Mesodermal cell (in vitro differentiated cells): ENCODE measurements at regions not wholly inside any gene's neighbourhood (a gene's known extent, or its start where the extent isn't known, plus 50 kb on each side); places are given as distances from the start of the nearest gene placed in this dataset.
"Not testable (repeated sequence)": the region's sequence is repeated elsewhere in the genome, so short reads cannot be mapped to it uniquely, and the experiment has no call there.

Source experiments
- H3K27ac ChIP-seq: 2 replicates; pipeline ENCODE4 v1.7.0; 2013; ENCODE audit warnings: mild to moderate bottlenecking, low read depth, low read length, moderate library complexity; ENCODE audit not compliant: severe bottlenecking
- H3K36me3 ChIP-seq: 2 replicates; pipeline ENCODE4 v1.7.1; 2013; ENCODE audit warnings: mild to moderate bottlenecking, low read length, moderate library complexity; ENCODE audit not compliant: control insufficient read depth, insufficient read depth
- H3K4me1 ChIP-seq: one replicate; pipeline ENCODE4 v1.7.1; 2013; ENCODE audit warnings: mild to moderate bottlenecking, low read length; ENCODE audit not compliant: insufficient read depth, control insufficient read depth, poor library complexity, severe bottlenecking
- H3K4me3 ChIP-seq: 2 replicates; pipeline ENCODE4 v1.7.0; 2013; ENCODE audit warnings: low read length, control low read depth, mild to moderate bottlenecking; ENCODE audit not compliant: insufficient read depth, poor library complexity, severe bottlenecking; ENCODE audit errors: extremely low read depth
- H3K9me3 ChIP-seq: 2 replicates; pipeline ENCODE4 v1.7.1; 2013; ENCODE audit warnings: mild to moderate bottlenecking, low read length, moderate library complexity; ENCODE audit not compliant: control insufficient read depth
- WGBS, 2 experiments: methylation state at CpG; one replicate each; pipeline ENCODE4 v1.1.5; 2013; ENCODE audit warnings: missing lambda C conversion rate in 2 of 2; ENCODE audit not compliant: insufficient coverage in 2 of 2; 5-methylcytosine and 5-hydroxymethylcytosine counted together

DNA sequence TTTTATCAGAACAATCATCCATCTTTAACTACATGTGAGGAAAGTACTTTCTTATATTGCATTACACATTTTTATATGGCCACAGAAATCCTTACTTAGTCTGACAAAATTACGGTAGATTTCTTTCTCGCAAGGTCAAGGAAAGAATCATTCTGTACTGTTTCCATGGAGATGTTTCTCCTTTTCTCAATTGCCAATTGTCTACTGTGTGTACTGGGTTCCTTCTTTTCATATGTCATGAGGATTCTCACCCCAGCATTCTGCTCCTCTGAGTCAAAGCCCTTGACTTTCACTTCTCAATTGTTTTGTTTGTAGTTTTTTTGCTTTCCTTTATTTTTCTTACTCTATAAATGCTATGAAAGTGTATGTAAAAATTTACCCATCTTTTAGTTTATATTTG, 99.3 kb upstream of the AGAP9 start:
- H3K27ac ChIP-seq, H3K36me3 ChIP-seq, H3K9me3 ChIP-seq, H3K4me3 ChIP-seq, H3K4me1 ChIP-seq: not testable (repeated sequence)
- WGBS, 2 experiments = 83% methylated on average over 2 of the region's 2 CpGs; no CpG with 5 or more reads in 1 of the 2 experiments

DNA sequence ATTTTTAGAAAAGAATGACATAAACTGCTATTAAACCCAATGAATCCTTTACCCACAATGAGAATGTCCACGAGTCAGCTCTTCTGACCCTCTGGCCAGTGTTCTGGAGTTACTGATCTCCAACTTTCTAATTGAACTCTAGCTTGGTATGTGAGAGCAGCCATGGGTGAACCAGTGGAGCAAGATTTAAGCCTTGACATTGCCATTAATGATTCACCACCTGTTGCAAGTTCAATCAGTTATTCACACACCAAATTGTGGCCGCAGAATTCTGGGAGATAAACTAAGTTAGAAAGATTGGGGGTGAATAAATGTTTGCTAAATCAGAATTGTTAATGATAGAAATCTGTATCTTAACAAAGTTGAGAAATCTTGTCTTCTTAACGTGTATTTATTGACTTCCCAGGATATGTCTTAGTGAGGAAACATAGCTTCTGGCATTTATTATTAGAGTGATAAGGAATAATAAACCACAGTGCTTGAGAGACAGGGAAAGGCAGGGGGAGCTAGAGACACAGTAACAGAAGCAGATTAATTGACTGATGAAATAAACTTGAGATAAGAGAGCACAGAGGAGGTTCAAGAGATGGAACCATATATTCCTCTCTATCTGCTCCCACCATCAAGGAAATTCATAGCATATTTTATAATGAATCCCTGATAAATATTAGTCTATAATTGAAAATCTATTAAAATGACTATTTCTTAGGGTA, 96.0 kb upstream of the AGAP9 start:
- H3K4me1 ChIP-seq, H3K36me3 ChIP-seq, H3K4me3 ChIP-seq, H3K9me3 ChIP-seq, H3K27ac ChIP-seq: not testable (repeated sequence)
- WGBS, 2 experiments = no CpG with 5 or more reads among the region's 3 CpGs

- not testable (repeated sequence) for H3K36me3 ChIP-seq, H3K4me3 ChIP-seq, H3K27ac ChIP-seq, H3K9me3 ChIP-seq, H3K4me1 ChIP-seq
- no CpG with 5 or more reads among the region's 3 CpGs for WGBS, 2 experiments
These were observed 85.9 kb upstream of the AGAP9 start for GRCh38 chr10:47609311-47609710.

- H3K36me3 ChIP-seq, H3K4me3 ChIP-seq, H3K27ac ChIP-seq, H3K4me1 ChIP-seq, H3K9me3 ChIP-seq: not testable (repeated sequence)
- no CpG with 5 or more reads among the region's 1 CpG for WGBS, 2 experiments
These were observed 82.6 kb upstream of the AGAP9 start for GRCh38 chr10:47605791-47606773.

- not testable (repeated sequence) for H3K4me1 ChIP-seq, H3K27ac ChIP-seq, H3K4me3 ChIP-seq, H3K36me3 ChIP-seq, H3K9me3 ChIP-seq
- no CpG with 5 or more reads among the region's 2 CpGs for WGBS, 2 experiments
These were observed 77.2 kb upstream of the AGAP9 start for GRCh38 chr10:47600604-47601003.

GRCh38 chr10:47600127-47600526, 76.7 kb upstream of the AGAP9 start:
- 100% methylated on average over 2 of the region's 15 CpGs; no CpG with 5 or more reads in 1 of the 2 experiments for WGBS, 2 experiments
- H3K36me3 ChIP-seq, H3K9me3 ChIP-seq, H3K27ac ChIP-seq, H3K4me3 ChIP-seq, H3K4me1 ChIP-seq: not testable (repeated sequence)

DNA sequence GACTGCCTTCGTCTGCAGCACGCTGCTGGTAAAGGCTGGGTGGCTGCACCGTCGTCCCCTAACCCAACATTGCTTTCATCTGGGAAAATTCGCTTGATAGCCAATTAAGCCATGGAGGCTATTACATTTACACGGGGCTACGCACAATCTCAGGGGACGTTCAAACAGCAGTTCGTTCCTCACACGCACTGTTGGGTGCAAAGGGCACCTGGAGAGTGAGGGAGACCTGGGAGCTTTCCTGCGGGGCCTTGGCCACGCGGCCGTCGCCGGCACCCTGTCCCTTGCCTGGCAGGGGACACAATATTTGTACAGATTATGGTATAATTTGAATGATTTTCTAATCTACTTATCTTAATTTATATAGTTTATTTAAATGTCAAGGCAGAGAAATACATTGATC, 76.2 kb upstream of the AGAP9 start:
- H3K9me3 ChIP-seq, H3K27ac ChIP-seq, H3K4me3 ChIP-seq, H3K36me3 ChIP-seq, H3K4me1 ChIP-seq: not testable (repeated sequence)
- 91 to 96% methylated on average over 5 to 8 of the region's 16 CpGs for WGBS, 2 experiments

DNA sequence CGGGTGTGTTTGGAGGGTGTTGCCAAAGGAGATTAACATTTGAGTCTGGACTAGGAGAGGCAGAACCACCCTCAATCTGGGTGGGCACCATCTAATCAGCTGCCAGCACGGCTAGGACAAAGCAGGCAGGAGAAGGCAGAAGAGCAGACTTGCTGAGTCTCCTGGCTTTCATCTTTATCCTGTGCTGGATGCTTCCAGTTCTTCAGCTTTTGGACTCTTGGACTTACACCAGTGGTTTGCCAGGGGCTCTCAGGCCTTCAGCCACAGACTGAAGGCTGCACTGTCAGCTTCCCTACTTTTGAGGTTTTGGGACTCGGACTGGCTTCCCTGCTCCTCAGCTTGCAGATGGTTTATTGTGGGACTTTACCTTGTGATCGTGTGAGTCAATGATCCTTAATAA, 70.4 kb upstream of the AGAP9 start:
- H3K36me3 ChIP-seq, H3K9me3 ChIP-seq, H3K4me3 ChIP-seq, H3K27ac ChIP-seq, H3K4me1 ChIP-seq: not testable (repeated sequence)
- no CpG with 5 or more reads among the region's 4 CpGs for WGBS, 2 experiments

GRCh38 chr10:47593129-47593528, 69.7 kb upstream of the AGAP9 start:
- not testable (repeated sequence) for H3K4me3 ChIP-seq, H3K4me1 ChIP-seq, H3K9me3 ChIP-seq, H3K36me3 ChIP-seq, H3K27ac ChIP-seq
- no CpG with 5 or more reads among the region's 2 CpGs for WGBS, 2 experiments

- H3K4me1 ChIP-seq, H3K4me3 ChIP-seq, H3K36me3 ChIP-seq, H3K9me3 ChIP-seq, H3K27ac ChIP-seq: not testable (repeated sequence)
- whole genome bisulfite sequencing, 2 experiments = no CpG with 5 or more reads among the region's 3 CpGs
These were observed 67.5 kb upstream of the AGAP9 start for GRCh38 chr10:47590956-47591355.

DNA sequence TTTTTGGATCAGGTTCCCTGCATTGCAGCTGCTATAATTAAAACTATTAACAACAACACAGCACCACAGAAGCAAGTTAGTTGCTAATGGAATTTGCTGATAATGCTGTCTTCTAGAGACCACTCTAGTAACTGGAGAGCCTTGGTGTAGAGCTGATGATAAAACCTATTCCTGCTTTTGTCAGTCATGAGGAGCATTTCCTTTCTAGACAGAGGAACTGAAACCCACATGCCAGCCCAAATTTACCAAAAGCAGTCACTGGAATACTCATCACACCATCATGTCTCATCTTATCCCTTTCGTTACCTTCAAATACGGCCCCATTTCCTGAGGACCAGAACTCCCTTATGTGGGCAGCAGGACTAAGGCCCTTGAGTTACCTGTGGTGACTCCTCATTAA, 67.1 kb upstream of the AGAP9 start:
- WGBS, 2 experiments = no CpG with 5 or more reads among the region's 2 CpGs
- H3K27ac ChIP-seq, H3K9me3 ChIP-seq, H3K36me3 ChIP-seq, H3K4me3 ChIP-seq, H3K4me1 ChIP-seq: not testable (repeated sequence)
